T47D (cell line): ENCODE measurements at regions not wholly inside any gene's neighbourhood (a gene's known extent, or its start where the extent isn't known, plus 50 kb on each side); places are given as distances from the start of the nearest gene placed in this dataset.

Source experiments
- DNase-seq, 2 experiments: peaks; one replicate each; pipeline versions ENCODE4 v3.0.0 to v3.0.0-alpha.2; 2011 to 2012; ENCODE audit warnings: low read depth in 1 of 2, low spot score in 1 of 2
- JUND ChIP-seq: IDR thresholded peaks from 2 replicates; pipeline ENCODE4 v1.6.1; 2012; ENCODE audit warnings: low read depth
- in situ Hi-C: cut with HindIII; loops from 2 replicates; pipeline ENCODE4 v1.10.0; 2016; ENCODE audit warnings: low sequenced_read_pairs, low pct_unique_long_range_greater_than_20kb

- DNase-seq, result no peak
- no peak for TF ChIP-seq JUND
- in situ Hi-C loops, result no loop called here
Observed at GRCh38 chr2:118464046-118464445, 375.8 kb downstream of the INSIG2 start.

- DNase-seq, result no peak
- in situ Hi-C loops, result no loop called here
- no peak for TF ChIP-seq JUND
Observed at GRCh38 chr2:118460425-118460824, 372.2 kb downstream of the INSIG2 start.

- in situ Hi-C loops, result no loop called here
- DNase-seq, result no peak
- no peak for TF ChIP-seq JUND
Observed at GRCh38 chr2:118459426-118459825, 371.2 kb downstream of the INSIG2 start.

- in situ Hi-C loops, result no loop called here
- DNase-seq, result no peak
- no peak for TF ChIP-seq JUND
Observed at GRCh38 chr2:118457951-118458350, 369.7 kb downstream of the INSIG2 start.

GRCh38 chr2:118449401-118449800 is 361.1 kb downstream of the INSIG2 start:
- in situ Hi-C loops, result no loop called here

GRCh38 chr2:118443596-118443995 is 355.3 kb downstream of the INSIG2 start:
- in situ Hi-C loops, result no loop called here
- no peak for TF ChIP-seq JUND
- DNase-seq, result no peak

More at GRCh38 chr2:118449401-118449800, 361.1 kb downstream of the INSIG2 start:
- no peak for TF ChIP-seq JUND
- DNase-seq, result no peak

- in situ Hi-C loops, result no loop called here
- TF ChIP-seq JUND, result no peak
- no peak for DNase-seq
Observed at GRCh38 chr2:118442996-118443553, 354.8 kb downstream of the INSIG2 start.

- no peak for DNase-seq
- in situ Hi-C loops, result no loop called here
- no peak for TF ChIP-seq JUND
Observed at GRCh38 chr2:118442046-118442445, 353.8 kb downstream of the INSIG2 start.

GRCh38 chr2:118440404-118441098 is 352.3 kb downstream of the INSIG2 start:
- no peak for TF ChIP-seq JUND
- no peak for DNase-seq
- in situ Hi-C loops, result no loop called here

- no peak for TF ChIP-seq JUND
- in situ Hi-C loops, result no loop called here
- DNase-seq, result no peak
Observed at GRCh38 chr2:118437501-118437900, 349.2 kb downstream of the INSIG2 start.

GRCh38 chr2:118431997-118432396 is 343.7 kb downstream of the INSIG2 start:
- DNase-seq, result no peak
- in situ Hi-C loops, result no loop called here
- TF ChIP-seq JUND, result no peak

GRCh38 chr2:118431586-118431985 is 343.3 kb downstream of the INSIG2 start:
- no peak for DNase-seq
- TF ChIP-seq JUND, result no peak
- in situ Hi-C loops, result no loop called here

GRCh38 chr2:118431165-118431517 is 342.9 kb downstream of the INSIG2 start:
- in situ Hi-C loops, result no loop called here
- no peak for TF ChIP-seq JUND
- peak in 1 of 2 experiments; percentile 25 for DNase-seq
